Gastrocnemius medialis (tissue), 4 donors: ENCODE measurements at regions not wholly inside any gene's neighbourhood (a gene's known extent, or its start where the extent isn't known, plus 50 kb on each side); places are given as distances from the start of the nearest gene placed in this dataset.

ENCODE experiments used
- ATAC-seq, 2 donors: fragments of 150-250 bp; one replicate each; pipeline ENCODE4 v1.9.1; 2016
- DNase-seq, 2 donors: peaks; one replicate each; pipeline ENCODE4 v3.0.0-alpha.2; 2019
- H3K27ac ChIP-seq, 4 donors: fragments of 200-600 bp; sonication (generic); 1 replicate in 1 of 4; 2 replicates in 3 of 4; pipeline ENCODE4 v1.5.1; 2016 to 2018; ENCODE audit warnings: mild to moderate bottlenecking in 2 of 4, moderate library complexity in 1 of 4
- H3K27me3 ChIP-seq, 3 donors: fragments of 200-600 bp; sonication (generic) in 2 of 3; 1 replicate in 1 of 3; 2 replicates in 2 of 3; pipeline versions ENCODE4 v1.5.1 to v1.6.0; 2016 to 2019; ENCODE audit warnings: mild to moderate bottlenecking in 1 of 3, moderate library complexity in 1 of 3
- H3K36me3 ChIP-seq, 2 donors: fragments of 200-600 bp; sonication (generic) in 1 of 2; one replicate each; pipeline ENCODE4 v1.5.1; 2017 to 2018
- H3K4me1 ChIP-seq, 2 donors: fragments of 200-600 bp; sonication (generic) in 1 of 2; one replicate each; pipeline ENCODE4 v1.5.1; 2016 to 2017; ENCODE audit warnings: mild to moderate bottlenecking in 2 of 2
- H3K4me3 ChIP-seq, 4 donors: fragments of 200-600 bp; sonication (generic) in 3 of 4; 1 replicate in 1 of 4; 2 replicates in 3 of 4; pipeline ENCODE4 v1.5.1; 2016 to 2019; ENCODE audit warnings: mild to moderate bottlenecking in 2 of 4
- H3K9me3 ChIP-seq, 3 donors: fragments of 200-600 bp; sonication (generic) in 2 of 3; 1 replicate in 1 of 3; 2 replicates in 2 of 3; pipeline ENCODE4 v1.5.1; 2016 to 2019
- POLR2A ChIP-seq, 2 donors: fragments of 450-650 bp; IDR thresholded peaks; one replicate each; pipeline ENCODE4 v1.6.1; 2017; ENCODE audit warnings: antibody characterized with exemption in 2 of 2, mild to moderate bottlenecking in 2 of 2, moderate library complexity in 2 of 2
- in situ Hi-C, 4 donors: fragments of 200-750 bp; cut with MboI; loops; one replicate each; pipeline versions ENCODE4 v1.15.0 to v1.8.0; 2017; ENCODE audit warnings: low sequenced_read_pairs in 4 of 4
- intact Hi-C: fragments of 100-400 bp; cut with DNase I; formaldehyde crosslinking; loops from one replicate; pipeline ENCODE4 v1.15.1; 2023; ENCODE audit warnings: low total_unique reads
- TF ChIP-seq, protein P1 (sequence below), 5 experiments: fragments of 450-650 bp in 3 of 5; fragments of 200-600 bp in 2 of 5; sonication (generic) in 2 of 5; IDR thresholded peaks in 4 of 5; conservative IDR thresholded peaks in 1 of 5; 1 replicate in 4 of 5; 2 replicates in 1 of 5; pipeline ENCODE4 v1.5.1; 2016 to 2019; ENCODE audit warnings: antibody characterized with exemption in 5 of 5, mild to moderate bottlenecking in 3 of 5, moderate library complexity in 3 of 5

GRCh38 chr14:84228702-84229101 lies 1301.2 kb upstream of the FLRT2 start:
- Histone ChIP-seq H3K9me3 (no peaks in the 10 kb centered on the region), H3K4me1 (no peaks in the 10 kb centered on the region), H3K27me3 (no peaks in the 10 kb centered on the region), H3K4me3 (no peak overlapping the region), H3K27ac (no peak overlapping the region), H3K36me3 (no peaks in the 10 kb centered on the region)
- ATAC-seq (no peak), DNase-seq (no peak)
- intact Hi-C loops (no loop called here), in situ Hi-C loops (no loop called here)
- TF ChIP-seq POLR2A (IDR thresholded peaks at IDR 0.05): no peak
- TF ChIP-seq, protein P1, sequence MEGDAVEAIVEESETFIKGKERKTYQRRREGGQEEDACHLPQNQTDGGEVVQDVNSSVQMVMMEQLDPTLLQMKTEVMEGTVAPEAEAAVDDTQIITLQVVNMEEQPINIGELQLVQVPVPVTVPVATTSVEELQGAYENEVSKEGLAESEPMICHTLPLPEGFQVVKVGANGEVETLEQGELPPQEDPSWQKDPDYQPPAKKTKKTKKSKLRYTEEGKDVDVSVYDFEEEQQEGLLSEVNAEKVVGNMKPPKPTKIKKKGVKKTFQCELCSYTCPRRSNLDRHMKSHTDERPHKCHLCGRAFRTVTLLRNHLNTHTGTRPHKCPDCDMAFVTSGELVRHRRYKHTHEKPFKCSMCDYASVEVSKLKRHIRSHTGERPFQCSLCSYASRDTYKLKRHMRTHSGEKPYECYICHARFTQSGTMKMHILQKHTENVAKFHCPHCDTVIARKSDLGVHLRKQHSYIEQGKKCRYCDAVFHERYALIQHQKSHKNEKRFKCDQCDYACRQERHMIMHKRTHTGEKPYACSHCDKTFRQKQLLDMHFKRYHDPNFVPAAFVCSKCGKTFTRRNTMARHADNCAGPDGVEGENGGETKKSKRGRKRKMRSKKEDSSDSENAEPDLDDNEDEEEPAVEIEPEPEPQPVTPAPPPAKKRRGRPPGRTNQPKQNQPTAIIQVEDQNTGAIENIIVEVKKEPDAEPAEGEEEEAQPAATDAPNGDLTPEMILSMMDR (IDR thresholded peaks at IDR 0.05 in 4 of 5, conservative IDR thresholded peaks at IDR 0.05 in 1 of 5): no peak

DNA sequence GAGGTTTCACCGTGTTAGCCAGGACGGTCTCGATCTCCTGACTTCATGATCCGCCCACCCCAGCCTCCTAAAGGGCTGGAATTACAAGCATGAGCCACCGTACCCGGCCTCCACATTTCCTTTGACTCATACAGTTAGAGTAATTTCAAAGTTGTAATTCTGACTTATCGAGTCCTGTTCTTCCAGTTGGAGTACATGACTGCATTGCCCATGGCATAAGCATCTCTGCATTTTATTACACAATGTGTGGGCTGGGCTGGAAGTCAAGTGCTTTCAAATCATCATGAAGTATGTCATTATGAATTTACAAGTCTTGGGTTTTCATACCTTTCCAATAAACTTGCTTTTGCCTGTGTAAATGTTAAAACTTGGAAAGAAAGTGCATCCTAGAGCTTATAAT lies 1295.7 kb upstream of the FLRT2 start:
- no peak for DNase-seq
- in situ Hi-C loops: no loop called here
- no peak for TF ChIP-seq POLR2A (IDR thresholded peaks at IDR 0.05)
- TF ChIP-seq, protein P1 (IDR thresholded peaks at IDR 0.05 in 4 of 5, conservative IDR thresholded peaks at IDR 0.05 in 1 of 5): no peak
- Histone ChIP-seq H3K4me3 (no peak overlapping the region), H3K4me1 (no peaks in the 10 kb centered on the region), H3K27ac (no peak overlapping the region), H3K27me3 (no peaks in the 10 kb centered on the region), H3K9me3 (no peaks in the 10 kb centered on the region), H3K36me3 (no peaks in the 10 kb centered on the region)
- ATAC-seq: no peak
- intact Hi-C loops: no loop called here

GRCh38 chr14:84236290-84236689 lies 1293.7 kb upstream of the FLRT2 start:
- Histone ChIP-seq H3K4me3 (no peak overlapping the region), H3K27me3 (no peaks in the 10 kb centered on the region), H3K27ac (no peak overlapping the region), H3K9me3 (no peaks in the 10 kb centered on the region), H3K4me1 (no peaks in the 10 kb centered on the region), H3K36me3 (no peaks in the 10 kb centered on the region)
- intact Hi-C loops (no loop called here), in situ Hi-C loops (no loop called here)
- ATAC-seq (no peak), DNase-seq (no peak)
- TF ChIP-seq, protein P1 (IDR thresholded peaks at IDR 0.05 in 4 of 5, conservative IDR thresholded peaks at IDR 0.05 in 1 of 5): no peak
- TF ChIP-seq POLR2A (IDR thresholded peaks at IDR 0.05): no peak

DNA sequence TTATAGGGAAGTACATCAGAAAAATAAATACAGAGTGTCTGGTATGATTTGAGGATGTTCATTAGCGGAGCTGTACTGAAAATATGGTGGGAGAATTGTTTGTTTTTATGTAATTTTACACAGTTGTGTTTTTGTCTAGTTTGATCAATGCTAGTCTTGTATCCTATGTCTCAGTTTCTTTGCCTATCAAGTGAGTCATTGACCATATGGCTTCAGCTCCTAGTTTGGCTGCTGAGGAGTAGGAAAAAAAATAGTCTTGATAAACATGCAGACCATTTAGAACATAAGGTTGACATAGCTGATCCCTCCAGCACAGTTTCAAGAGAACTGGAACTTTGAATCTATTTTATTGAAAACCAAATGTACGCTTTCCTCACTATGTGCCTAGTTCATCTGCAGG lies 1292.1 kb upstream of the FLRT2 start:
- Histone ChIP-seq H3K36me3 (no peaks in the 10 kb centered on the region), H3K4me3 (no peak overlapping the region), H3K27me3 (no peaks in the 10 kb centered on the region), H3K4me1 (no peaks in the 10 kb centered on the region), H3K27ac (no peak overlapping the region), H3K9me3 (no peaks in the 10 kb centered on the region)
- ATAC-seq (no peak), DNase-seq (no peak)
- intact Hi-C loops (no loop called here), in situ Hi-C loops (no loop called here)
- TF ChIP-seq, protein P1 (IDR thresholded peaks at IDR 0.05 in 4 of 5, conservative IDR thresholded peaks at IDR 0.05 in 1 of 5): no peak
- no peak for TF ChIP-seq POLR2A (IDR thresholded peaks at IDR 0.05)

DNA sequence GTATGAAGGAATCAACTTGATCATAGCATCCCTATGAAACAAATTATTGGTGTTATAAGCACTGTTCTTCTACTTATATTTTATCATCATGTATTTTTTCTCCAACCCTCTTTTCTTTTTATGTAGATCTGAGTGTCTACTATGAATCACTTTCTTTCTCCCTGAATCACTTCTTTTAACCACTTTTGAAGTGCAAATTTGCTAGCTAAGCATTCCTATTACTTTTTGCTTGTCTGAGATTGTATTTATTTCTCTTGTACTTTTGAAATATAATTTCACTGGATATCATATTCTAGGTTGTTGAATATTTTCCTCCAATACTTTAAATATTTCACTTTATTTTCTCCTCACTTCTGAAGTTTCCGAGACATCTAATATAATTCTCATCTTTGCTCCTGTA lies 1282.3 kb upstream of the FLRT2 start:
- no peaks in the 10 kb centered on the region for H3K27me3 ChIP-seq
- no peak for ATAC-seq

More for the DNA sequence above, 1282.3 kb upstream of the FLRT2 start:
- no peak for DNase-seq
- Histone ChIP-seq H3K36me3 (no peaks in the 10 kb centered on the region), H3K9me3 (no peaks in the 10 kb centered on the region), H3K27ac (no peak overlapping the region), H3K4me3 (no peak overlapping the region), H3K4me1 (no peaks in the 10 kb centered on the region)
- intact Hi-C loops: no loop called here
- TF ChIP-seq POLR2A (IDR thresholded peaks at IDR 0.05): no peak
- TF ChIP-seq, protein P1 (IDR thresholded peaks at IDR 0.05 in 4 of 5, conservative IDR thresholded peaks at IDR 0.05 in 1 of 5): no peak
- in situ Hi-C loops: no loop called here
